GM10266 (cell line): ENCODE measurements at regions not wholly inside any gene's neighbourhood (a gene's known extent, or its start where the extent isn't known, plus 50 kb on each side); places are given as distances from the start of the nearest gene placed in this dataset.

Source experiments
- DNase-seq: peaks from one replicate; pipeline ENCODE4 v3.0.0; 2012; ENCODE audit errors: extremely low spot score
- CTCF ChIP-seq: IDR thresholded peaks from 2 replicates; pipeline ENCODE4 v1.5.1; 2012; ENCODE audit warnings: mild to moderate bottlenecking, low read depth; ENCODE audit not compliant: control insufficient read depth, insufficient read depth; ENCODE audit errors: missing control alignments

- TF ChIP-seq CTCF: no peak
- DNase-seq: no peak
Measured at GRCh38 chr16:73872856-73873255, 423.8 kb upstream of the PSMD7 start.

- no peak for TF ChIP-seq CTCF
- DNase-seq: no peak
Measured at GRCh38 chr16:73871088-73871733, 425.4 kb upstream of the PSMD7 start.

GRCh38 chr16:73869126-73869525, 427.5 kb upstream of the PSMD7 start:
- no peak for TF ChIP-seq CTCF
- no peak for DNase-seq

- TF ChIP-seq CTCF: no peak
- DNase-seq: no peak
Measured at GRCh38 chr16:73864868-73865267, 431.7 kb upstream of the PSMD7 start.

- no peak for DNase-seq
- no peak for TF ChIP-seq CTCF
Measured at GRCh38 chr16:73858326-73858725, 438.3 kb upstream of the PSMD7 start.

- no peak for DNase-seq
- no peak for TF ChIP-seq CTCF
Measured at GRCh38 chr16:73853968-73854367, 442.6 kb upstream of the PSMD7 start.

- no peak for DNase-seq
- TF ChIP-seq CTCF: no peak
Measured at GRCh38 chr16:73852561-73852960, 444.1 kb upstream of the PSMD7 start.
